ENCODE measurements at regions not wholly inside any gene's neighbourhood (a gene's known extent, or its start where the extent isn't known, plus 50 kb on each side); places are given as distances from the start of the nearest gene placed in this dataset.

GRCh38 chr6:12385316-12385715 is 95.2 kb downstream of the EDN1 start:
- H3K9me3 Mint-ChIP-seq (ENCODE audit: low read depth), result no peaks in the 10 kb centered on the region
- H3K4me1 Mint-ChIP-seq, result no peaks in the 10 kb centered on the region
- intact Hi-C loops (cut with DNase I, micrococcal nuclease), result no loop called here
- peaks cover 14% of the 10 kb centered on the region for H3K27me3 Mint-ChIP-seq
- ATAC-seq (no peak), DNase-seq (no peak)
- H3K4me3 Mint-ChIP-seq, result no peak overlapping the region
- ChIA-PET CTCF (interaction anchor here (0.6 kb wide), 1 partner anchor 98 kb away, joined by 3 read pairs; no protein-coding TSS in a partner anchor), POLR2A (no interaction called here)
- no peaks in the 10 kb centered on the region for H3K36me3 Mint-ChIP-seq (ENCODE audit: low read depth)
- no peak overlapping the region for H3K27ac Mint-ChIP-seq

- Mint-ChIP-seq H3K4me1 (no peaks in the 10 kb centered on the region), H3K27ac (no peak overlapping the region), H3K36me3 (ENCODE audit: low read depth) (no peaks in the 10 kb centered on the region), H3K27me3 (peaks cover 18% of the 10 kb centered on the region), H3K4me3 (no peak overlapping the region), H3K9me3 (ENCODE audit: low read depth) (no peaks in the 10 kb centered on the region)
- CTCF ChIA-PET, result no interaction called here
- POLR2A ChIA-PET, result no interaction called here
- no peak for DNase-seq
- no peak for ATAC-seq
- intact Hi-C loops (cut with DNase I, micrococcal nuclease), result no loop called here
These were observed 96.7 kb downstream of the EDN1 start for GRCh38 chr6:12386816-12387215.

- Mint-ChIP-seq H3K4me3 (no peak overlapping the region), H3K9me3 (ENCODE audit: low read depth) (no peaks in the 10 kb centered on the region), H3K4me1 (no peaks in the 10 kb centered on the region), H3K27me3 (peaks cover 16% of the 10 kb centered on the region), H3K27ac (no peak overlapping the region), H3K36me3 (ENCODE audit: low read depth) (no peaks in the 10 kb centered on the region)
- DNase-seq, result no peak
- intact Hi-C loops (cut with DNase I, micrococcal nuclease), result no loop called here
- CTCF ChIA-PET, result no interaction called here
- ATAC-seq, result no peak
- POLR2A ChIA-PET, result no interaction called here
These were observed 101.3 kb downstream of the EDN1 start for GRCh38 chr6:12391472-12391871.

- ATAC-seq (no peak), DNase-seq (no peak)
- Mint-ChIP-seq H3K9me3 (ENCODE audit: low read depth) (no peaks in the 10 kb centered on the region), H3K27me3 (peaks cover 8% of the 10 kb centered on the region), H3K4me3 (no peak overlapping the region), H3K36me3 (ENCODE audit: low read depth) (no peaks in the 10 kb centered on the region), H3K27ac (no peak overlapping the region), H3K4me1 (no peaks in the 10 kb centered on the region)
- intact Hi-C loops (cut with DNase I, micrococcal nuclease), result no loop called here
- ChIA-PET CTCF (no interaction called here), POLR2A (no interaction called here)
These were observed 102.3 kb downstream of the EDN1 start for GRCh38 chr6:12392490-12392889.

GRCh38 chr6:12393100-12393499 is 102.9 kb downstream of the EDN1 start:
- intact Hi-C loops (cut with DNase I, micrococcal nuclease), result no loop called here
- no peak for ATAC-seq
- CTCF ChIA-PET, result interaction anchor here (0.6 kb wide), 1 partner anchor 698 kb away, joined by 3 read pairs; no protein-coding TSS in a partner anchor
- Mint-ChIP-seq H3K4me1 (no peaks in the 10 kb centered on the region), H3K4me3 (no peak overlapping the region), H3K27ac (no peak overlapping the region), H3K36me3 (ENCODE audit: low read depth) (no peaks in the 10 kb centered on the region), H3K27me3 (peaks cover 14% of the 10 kb centered on the region), H3K9me3 (ENCODE audit: low read depth) (no peaks in the 10 kb centered on the region)
- DNase-seq, result no peak
- POLR2A ChIA-PET, result no interaction called here

GRCh38 chr6:12394170-12394569 is 104.0 kb downstream of the EDN1 start:
- intact Hi-C loops (cut with DNase I, micrococcal nuclease), result no loop called here
- Mint-ChIP-seq H3K27me3 (peaks cover 14% of the 10 kb centered on the region), H3K27ac (no peak overlapping the region), H3K9me3 (ENCODE audit: low read depth) (no peaks in the 10 kb centered on the region), H3K4me1 (no peaks in the 10 kb centered on the region), H3K4me3 (no peak overlapping the region), H3K36me3 (ENCODE audit: low read depth) (no peaks in the 10 kb centered on the region)
- no peak for ATAC-seq
- ChIA-PET POLR2A (no interaction called here), CTCF (no interaction called here)
- no peak for DNase-seq

- H3K27ac Mint-ChIP-seq, result no peak overlapping the region
- no peaks in the 10 kb centered on the region for H3K9me3 Mint-ChIP-seq (ENCODE audit: low read depth)
- no peaks in the 10 kb centered on the region for H3K4me1 Mint-ChIP-seq
- H3K4me3 Mint-ChIP-seq, result no peak overlapping the region
- peaks cover 12% of the 10 kb centered on the region for H3K27me3 Mint-ChIP-seq
- H3K36me3 Mint-ChIP-seq (ENCODE audit: low read depth), result no peaks in the 10 kb centered on the region
- ATAC-seq, result no peak
- ChIA-PET POLR2A (no interaction called here), CTCF (no interaction called here)
- intact Hi-C loops (cut with DNase I, micrococcal nuclease), result no loop called here
- DNase-seq, result no peak
These were observed 105.7 kb downstream of the EDN1 start for GRCh38 chr6:12395898-12396297.

- H3K36me3 Mint-ChIP-seq (ENCODE audit: low read depth), result no peaks in the 10 kb centered on the region
- DNase-seq (no peak), ATAC-seq (no peak)
- no peak overlapping the region for H3K27ac Mint-ChIP-seq
- ChIA-PET POLR2A (no interaction called here), CTCF (no interaction called here)
- no peak overlapping the region for H3K4me3 Mint-ChIP-seq
- no peaks in the 10 kb centered on the region for H3K4me1 Mint-ChIP-seq
- intact Hi-C loops (cut with DNase I, micrococcal nuclease), result no loop called here
- H3K27me3 Mint-ChIP-seq, result peaks cover 8% of the 10 kb centered on the region
- H3K9me3 Mint-ChIP-seq (ENCODE audit: low read depth), result no peaks in the 10 kb centered on the region
These were observed 111.0 kb downstream of the EDN1 start for GRCh38 chr6:12401200-12401599.

- DNase-seq (no peak), ATAC-seq (no peak)
- H3K4me1 Mint-ChIP-seq, result no peaks in the 10 kb centered on the region
- CTCF ChIA-PET, result no interaction called here
- H3K27ac Mint-ChIP-seq, result no peak overlapping the region
- H3K27me3 Mint-ChIP-seq, result peaks cover 4% of the 10 kb centered on the region
- H3K4me3 Mint-ChIP-seq, result no peak overlapping the region
- intact Hi-C loops (cut with DNase I, micrococcal nuclease), result no loop called here
- H3K36me3 Mint-ChIP-seq (ENCODE audit: low read depth), result no peaks in the 10 kb centered on the region
- H3K9me3 Mint-ChIP-seq (ENCODE audit: low read depth), result no peaks in the 10 kb centered on the region
- POLR2A ChIA-PET, result no interaction called here
These were observed 113.2 kb downstream of the EDN1 start for GRCh38 chr6:12403201-12403826.

- ATAC-seq (no peak), DNase-seq (no peak)
- H3K4me1 Mint-ChIP-seq, result no peaks in the 10 kb centered on the region
- no peaks in the 10 kb centered on the region for H3K36me3 Mint-ChIP-seq (ENCODE audit: low read depth)
- CTCF ChIA-PET, result no interaction called here
- H3K9me3 Mint-ChIP-seq (ENCODE audit: low read depth), result no peaks in the 10 kb centered on the region
- no peak overlapping the region for H3K4me3 Mint-ChIP-seq
- H3K27me3 Mint-ChIP-seq, result peaks cover 8% of the 10 kb centered on the region
- no peak overlapping the region for H3K27ac Mint-ChIP-seq
- POLR2A ChIA-PET, result no interaction called here
- intact Hi-C loops (cut with DNase I, micrococcal nuclease), result no loop called here
These were observed 113.9 kb downstream of the EDN1 start for GRCh38 chr6:12403947-12404647.

- no peaks in the 10 kb centered on the region for H3K9me3 Mint-ChIP-seq (ENCODE audit: low read depth)
- no peak overlapping the region for H3K4me3 Mint-ChIP-seq
- ATAC-seq (no peak), DNase-seq (no peak)
- no peak overlapping the region for H3K27ac Mint-ChIP-seq
- intact Hi-C loops (cut with DNase I, micrococcal nuclease), result no loop called here
- CTCF ChIA-PET, result no interaction called here
- no peaks in the 10 kb centered on the region for H3K4me1 Mint-ChIP-seq
- POLR2A ChIA-PET, result no interaction called here
- H3K36me3 Mint-ChIP-seq (ENCODE audit: low read depth), result no peaks in the 10 kb centered on the region
- peaks cover 10% of the 10 kb centered on the region for H3K27me3 Mint-ChIP-seq
These were observed 114.5 kb downstream of the EDN1 start for GRCh38 chr6:12404651-12405050.

GRCh38 chr6:12408752-12409151 is 118.6 kb downstream of the EDN1 start:
- POLR2A ChIA-PET, result no interaction called here
- CTCF ChIA-PET, result no interaction called here
- H3K27ac Mint-ChIP-seq, result no peak overlapping the region
- no peaks in the 10 kb centered on the region for H3K36me3 Mint-ChIP-seq (ENCODE audit: low read depth)
- H3K27me3 Mint-ChIP-seq, result peaks cover 16% of the 10 kb centered on the region
- DNase-seq, result no peak
- intact Hi-C loops (cut with DNase I, micrococcal nuclease), result no loop called here
- no peaks in the 10 kb centered on the region for H3K4me1 Mint-ChIP-seq
- no peak overlapping the region for H3K4me3 Mint-ChIP-seq
- no peaks in the 10 kb centered on the region for H3K9me3 Mint-ChIP-seq (ENCODE audit: low read depth)
- ATAC-seq, result no peak
